ENCODE measurements at regions not wholly inside any gene's neighbourhood (a gene's known extent, or its start where the extent isn't known, plus 50 kb on each side); places are given as distances from the start of the nearest gene placed in this dataset.

DNA sequence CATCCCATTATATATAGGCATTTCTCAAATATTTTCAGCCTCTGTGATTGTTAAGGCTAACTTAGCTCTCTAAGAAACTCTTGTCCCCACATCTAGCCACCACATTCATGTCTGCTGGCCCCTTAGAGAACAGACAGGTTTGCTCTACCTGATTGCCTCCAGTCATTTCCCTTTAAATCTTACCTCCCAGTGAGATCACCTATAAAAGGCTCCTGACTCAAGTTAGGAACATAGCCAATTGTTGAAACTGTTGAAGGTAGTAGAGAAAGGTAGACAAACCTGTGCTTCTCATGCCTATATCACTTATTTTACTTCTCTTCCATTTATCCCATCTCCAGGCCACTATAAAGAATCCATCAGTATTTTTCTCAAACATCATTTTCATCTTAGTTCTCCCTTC, 771.4 kb downstream of the DIAPH3 start:
- TF ChIP-seq GATA2 (IDR thresholded peaks at IDR 0.05; ENCODE audit: low read depth, low read length) (no peak), GATA3 (IDR thresholded peaks at IDR 0.05; ENCODE audit: low read depth, low read length) (no peak)

All from SH-SY5Y (cell line).